Spleen (tissue), 7 donors: ENCODE measurements at regions not wholly inside any gene's neighbourhood (a gene's known extent, or its start where the extent isn't known, plus 50 kb on each side); places are given as distances from the start of the nearest gene placed in this dataset.

ENCODE experiments used
- CTCF ChIP-seq, 11 experiments: fragments of 200-600 bp in 7 of 11; fragments of 450-650 bp in 4 of 11; sonication (generic) in 4 of 11; IDR thresholded peaks in 8 of 11; conservative IDR thresholded peaks in 3 of 11; 1 replicate in 7 of 11; 2 replicates in 4 of 11; pipeline versions ENCODE4 v1.4.0 to v1.8.0; 2016 to 2021; ENCODE audit warnings: antibody characterized with exemption in 11 of 11, inconsistent platforms in 4 of 11, mild to moderate bottlenecking in 1 of 11
- POLR2A ChIP-seq, 3 donors: fragments of 450-650 bp; IDR thresholded peaks; one replicate each; pipeline ENCODE4 v1.5.1; 2017; ENCODE audit warnings: antibody characterized with exemption in 3 of 3, mild to moderate bottlenecking in 1 of 3
- donor health status: DM: no; HTN: no; CAD: no; lungs with moderate emphysema.
- donor health status: DM: no; HTN: no; CAD: no.
- donor health status: DM: no; HTN: no; CAD: no.

- TF ChIP-seq CTCF (IDR thresholded peaks at IDR 0.05 in 8 of 11, conservative IDR thresholded peaks at IDR 0.05 in 3 of 11) (no peak), POLR2A (IDR thresholded peaks at IDR 0.05) (no peak)
Observed at GRCh38 chr20:22385602-22386305, 198.6 kb downstream of the FOXA2 start.
